Upper lobe of left lung (tissue), 6 donors: ENCODE measurements at regions not wholly inside any gene's neighbourhood (a gene's known extent, or its start where the extent isn't known, plus 50 kb on each side); places are given as distances from the start of the nearest gene placed in this dataset.
A peak's percentile ranks its signal among the peaks of the same experiment; 100 is the strongest.

ENCODE experiments used
- ATAC-seq, 2 donors: fragments of 200-7000 bp; cut with Tn5 transposase; one replicate each; pipeline ENCODE4 v1.9.1; 2022; ENCODE audit warnings: mild to moderate bottlenecking in 2 of 2, moderate library complexity in 2 of 2; ENCODE audit not compliant: low FRiP score in 2 of 2
- DNase-seq, 2 donors: peaks; one replicate each; pipeline ENCODE4 v3.0.0-alpha.2; 2019 to 2020
- H3K27ac ChIP-seq, 4 donors: fragments of 200-600 bp; sonication (generic); one replicate each; pipeline ENCODE4 v1.5.1; 2016 to 2019
- H3K27me3 ChIP-seq, 4 donors: fragments of 200-600 bp; sonication (generic); one replicate each; pipeline ENCODE4 v1.5.1; 2017 to 2019
- H3K36me3 ChIP-seq, 4 donors: fragments of 200-600 bp; sonication (generic); one replicate each; pipeline ENCODE4 v1.5.1; 2016 to 2019
- H3K4me1 ChIP-seq, 4 donors: fragments of 200-600 bp; sonication (generic); one replicate each; pipeline ENCODE4 v1.5.1; 2018 to 2019
- H3K4me3 ChIP-seq, 4 donors: fragments of 200-600 bp; sonication (generic); one replicate each; pipeline ENCODE4 v1.5.1; 2017 to 2019; ENCODE audit warnings: mild to moderate bottlenecking in 2 of 4, moderate library complexity in 1 of 4
- H3K9me3 ChIP-seq, 4 donors: fragments of 200-600 bp; sonication (generic); one replicate each; pipeline ENCODE4 v1.5.1; 2018 to 2019
- EP300 ChIP-seq, 4 donors: sonication (generic); formaldehyde crosslinking; IDR thresholded peaks; one replicate each; pipeline ENCODE4 v1.5.1; 2017; ENCODE audit warnings: antibody characterized with exemption in 4 of 4, control low read depth in 2 of 4
- POLR2A ChIP-seq, 4 donors: fragments of 450-650 bp; IDR thresholded peaks; one replicate each; pipeline ENCODE4 v1.5.1; 2016 to 2017; ENCODE audit warnings: antibody characterized with exemption in 4 of 4, mild to moderate bottlenecking in 2 of 4
- POLR2AphosphoS5 ChIP-seq, 2 donors: sonication (generic); formaldehyde crosslinking; IDR thresholded peaks; one replicate each; pipeline ENCODE4 v1.5.1; 2017; ENCODE audit warnings: antibody characterized with exemption in 2 of 2
- WGBS, 2 donors: methylation state at CpG; one replicate each; pipeline ENCODE4 v1.1.5; 2017 to 2018; 5-methylcytosine and 5-hydroxymethylcytosine counted together
- TF ChIP-seq, protein P1 (sequence below), 6 experiments: fragments of 450-650 bp in 4 of 6; fragments of 200-600 bp in 2 of 6; sonication (generic) in 2 of 6; IDR thresholded peaks; one replicate each; pipeline ENCODE4 v1.5.1; 2016 to 2019; ENCODE audit warnings: antibody characterized with exemption in 6 of 6
- donor health status: DM: no; HTN: no; CAD: no; lungs with moderate emphysema.
- donor health status: DM: no; HTN: yes; CAD: no; lungs with severe emphysema.

DNA sequence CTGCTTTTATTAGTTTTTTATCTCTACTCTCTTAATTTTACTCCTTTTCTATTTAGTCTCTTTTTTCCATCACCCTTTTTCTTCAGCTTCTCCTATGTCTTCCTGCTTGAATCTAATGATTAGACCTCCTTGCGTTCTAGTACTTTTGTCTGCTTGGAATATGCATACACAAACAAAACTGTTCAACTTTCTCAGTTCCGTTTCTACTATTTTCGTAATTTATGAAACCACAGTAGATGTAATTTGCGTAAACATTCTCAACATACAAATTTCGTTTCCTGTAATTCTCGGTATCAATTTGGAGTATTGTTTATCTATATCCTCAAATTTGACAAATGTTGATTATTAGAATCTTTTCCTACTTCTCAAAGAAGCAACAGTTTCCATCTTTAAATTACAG lies 772.5 kb downstream of the USP25 start:
- Histone ChIP-seq H3K4me1 (no peaks in the 10 kb centered on the region), H3K4me3 (no peak overlapping the region), H3K9me3 (no peaks in the 10 kb centered on the region), H3K27me3 (no peaks in the 10 kb centered on the region), H3K36me3 (no peaks in the 10 kb centered on the region), H3K27ac (no peak overlapping the region)
- no peak for DNase-seq
- no peak for ATAC-seq
- TF ChIP-seq POLR2A (IDR thresholded peaks at IDR 0.05) (no peak), POLR2AphosphoS5 (IDR thresholded peaks at IDR 0.05) (no peak), EP300 (IDR thresholded peaks at IDR 0.05) (no peak)
- TF ChIP-seq, protein P1, sequence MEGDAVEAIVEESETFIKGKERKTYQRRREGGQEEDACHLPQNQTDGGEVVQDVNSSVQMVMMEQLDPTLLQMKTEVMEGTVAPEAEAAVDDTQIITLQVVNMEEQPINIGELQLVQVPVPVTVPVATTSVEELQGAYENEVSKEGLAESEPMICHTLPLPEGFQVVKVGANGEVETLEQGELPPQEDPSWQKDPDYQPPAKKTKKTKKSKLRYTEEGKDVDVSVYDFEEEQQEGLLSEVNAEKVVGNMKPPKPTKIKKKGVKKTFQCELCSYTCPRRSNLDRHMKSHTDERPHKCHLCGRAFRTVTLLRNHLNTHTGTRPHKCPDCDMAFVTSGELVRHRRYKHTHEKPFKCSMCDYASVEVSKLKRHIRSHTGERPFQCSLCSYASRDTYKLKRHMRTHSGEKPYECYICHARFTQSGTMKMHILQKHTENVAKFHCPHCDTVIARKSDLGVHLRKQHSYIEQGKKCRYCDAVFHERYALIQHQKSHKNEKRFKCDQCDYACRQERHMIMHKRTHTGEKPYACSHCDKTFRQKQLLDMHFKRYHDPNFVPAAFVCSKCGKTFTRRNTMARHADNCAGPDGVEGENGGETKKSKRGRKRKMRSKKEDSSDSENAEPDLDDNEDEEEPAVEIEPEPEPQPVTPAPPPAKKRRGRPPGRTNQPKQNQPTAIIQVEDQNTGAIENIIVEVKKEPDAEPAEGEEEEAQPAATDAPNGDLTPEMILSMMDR (IDR thresholded peaks at IDR 0.05) = no peak
- WGBS, 2 donors = 90 to 91% methylated on average over 6 of the region's 6 CpGs

DNA sequence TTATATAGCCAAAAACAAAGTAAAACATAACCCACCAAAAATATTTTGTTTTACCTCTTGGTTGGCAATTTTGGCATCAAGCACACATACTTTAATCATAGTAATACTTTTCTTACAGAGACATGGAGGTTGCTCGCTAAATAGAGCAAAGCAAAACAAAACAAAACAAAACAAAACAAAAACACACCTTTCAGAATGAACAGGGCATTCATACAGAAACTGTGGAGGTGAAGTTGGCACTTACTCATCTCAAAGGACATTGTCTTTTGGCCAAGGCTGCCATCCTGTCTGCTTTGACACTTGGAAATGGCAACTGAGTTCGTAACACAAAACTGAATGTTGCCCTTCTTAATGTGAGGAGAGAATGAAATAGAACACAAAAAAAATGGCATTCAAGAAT lies 773.1 kb downstream of the USP25 start:
- Histone ChIP-seq H3K9me3 (no peaks in the 10 kb centered on the region), H3K36me3 (no peaks in the 10 kb centered on the region), H3K4me3 (no peak overlapping the region), H3K4me1 (no peaks in the 10 kb centered on the region), H3K27ac (no peak overlapping the region), H3K27me3 (no peaks in the 10 kb centered on the region)
- TF ChIP-seq EP300 (IDR thresholded peaks at IDR 0.05) = no peak
- TF ChIP-seq, protein P1 (IDR thresholded peaks at IDR 0.05) = no peak
- TF ChIP-seq POLR2AphosphoS5 (IDR thresholded peaks at IDR 0.05) = no peak
- TF ChIP-seq POLR2A (IDR thresholded peaks at IDR 0.05) = no peak
- DNase-seq = no peak
- 90 to 95% methylated on average over 2 of the region's 2 CpGs for WGBS, 2 donors
- no peak for ATAC-seq

DNA sequence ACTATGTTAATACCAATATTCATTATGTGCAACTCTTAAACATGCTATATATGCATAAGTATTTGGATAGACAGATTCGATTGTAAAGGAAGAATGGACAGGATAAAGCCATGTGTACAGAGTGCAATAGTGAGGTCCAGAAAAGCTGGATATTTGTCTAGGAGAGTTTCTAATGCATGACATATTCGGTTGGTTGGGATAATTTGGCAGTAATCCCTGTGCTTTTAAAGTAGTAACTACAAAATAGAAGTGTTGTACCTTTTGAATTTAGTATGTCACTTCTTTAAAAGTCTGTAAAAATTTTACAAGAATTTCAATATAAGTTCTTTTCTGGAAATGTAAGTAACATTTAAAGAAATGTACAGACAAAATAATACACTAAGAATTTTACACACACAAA lies 774.5 kb downstream of the USP25 start:
- Histone ChIP-seq H3K27me3 (no peaks in the 10 kb centered on the region), H3K27ac (no peak overlapping the region), H3K4me3 (no peak overlapping the region), H3K9me3 (no peaks in the 10 kb centered on the region), H3K36me3 (no peaks in the 10 kb centered on the region), H3K4me1 (no peaks in the 10 kb centered on the region)
- DNase-seq = no peak
- TF ChIP-seq POLR2AphosphoS5 (IDR thresholded peaks at IDR 0.05) (no peak), EP300 (IDR thresholded peaks at IDR 0.05) (no peak), POLR2A (IDR thresholded peaks at IDR 0.05) (no peak)
- TF ChIP-seq, protein P1 (IDR thresholded peaks at IDR 0.05) = no peak
- ATAC-seq = no peak
- WGBS, 2 donors = 50 to 66% methylated on average over 2 of the region's 2 CpGs

DNA sequence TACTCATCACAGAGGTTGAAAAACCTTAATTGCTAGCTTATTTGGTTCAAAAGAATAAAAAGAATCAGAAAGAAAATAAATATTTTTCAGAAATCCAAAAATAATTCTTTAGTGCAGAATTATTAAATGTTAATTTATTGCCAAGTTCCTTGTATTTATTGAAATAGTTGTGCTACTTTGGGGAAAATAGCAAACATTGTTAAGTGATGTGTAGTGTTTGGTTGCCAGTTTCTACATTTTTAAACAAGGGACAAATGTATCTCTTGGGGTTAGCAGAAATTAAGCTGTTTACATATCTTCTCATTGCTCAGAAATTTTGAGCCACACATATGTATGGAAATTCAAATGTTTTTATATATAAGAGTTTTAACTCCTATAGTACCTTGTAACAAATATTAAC lies 775.0 kb downstream of the USP25 start:
- Histone ChIP-seq H3K4me3 (no peak overlapping the region), H3K4me1 (no peaks in the 10 kb centered on the region), H3K36me3 (no peaks in the 10 kb centered on the region), H3K9me3 (no peaks in the 10 kb centered on the region), H3K27ac (no peak overlapping the region), H3K27me3 (no peaks in the 10 kb centered on the region)
- ATAC-seq = no peak
- TF ChIP-seq POLR2A (IDR thresholded peaks at IDR 0.05) = no peak
- TF ChIP-seq EP300 (IDR thresholded peaks at IDR 0.05) = no peak
- TF ChIP-seq POLR2AphosphoS5 (IDR thresholded peaks at IDR 0.05) = no peak
- TF ChIP-seq, protein P1 (IDR thresholded peaks at IDR 0.05) = no peak
- DNase-seq = no peak

DNA sequence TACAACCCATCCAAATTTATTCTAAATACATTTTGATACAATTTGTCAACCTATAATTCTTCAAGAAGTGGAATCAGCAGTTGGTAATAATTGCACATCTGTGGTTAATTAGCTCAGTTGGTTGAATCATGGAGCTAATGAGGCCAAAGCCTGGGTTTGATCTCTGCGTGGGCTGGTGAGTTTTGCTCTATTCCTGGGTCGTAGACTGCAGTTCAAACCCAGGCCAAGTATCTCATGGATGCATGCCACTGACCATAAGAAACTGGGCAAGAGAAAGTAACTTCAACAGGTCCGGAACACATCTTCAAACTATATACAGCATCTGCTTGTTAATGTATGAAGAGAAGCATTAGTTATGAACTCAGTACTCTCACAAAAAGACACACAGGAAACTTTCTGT lies 779.7 kb downstream of the USP25 start:
- Histone ChIP-seq H3K27ac (no peak overlapping the region), H3K4me1 (no peaks in the 10 kb centered on the region), H3K27me3 (no peaks in the 10 kb centered on the region), H3K36me3 (no peaks in the 10 kb centered on the region), H3K4me3 (no peak overlapping the region), H3K9me3 (no peaks in the 10 kb centered on the region)
- 86 to 90% methylated on average over 3 of the region's 3 CpGs for WGBS, 2 donors
- no peak for DNase-seq
- peak in 1 of 2 donors; percentile 38 for ATAC-seq
- no peak for TF ChIP-seq EP300 (IDR thresholded peaks at IDR 0.05)
- TF ChIP-seq POLR2A (IDR thresholded peaks at IDR 0.05) = no peak
- TF ChIP-seq POLR2AphosphoS5 (IDR thresholded peaks at IDR 0.05) = no peak
- TF ChIP-seq, protein P1 (IDR thresholded peaks at IDR 0.05) = no peak
